ENCODE measurements at regions not wholly inside any gene's neighbourhood (a gene's known extent, or its start where the extent isn't known, plus 50 kb on each side); places are given as distances from the start of the nearest gene placed in this dataset.

DNA sequence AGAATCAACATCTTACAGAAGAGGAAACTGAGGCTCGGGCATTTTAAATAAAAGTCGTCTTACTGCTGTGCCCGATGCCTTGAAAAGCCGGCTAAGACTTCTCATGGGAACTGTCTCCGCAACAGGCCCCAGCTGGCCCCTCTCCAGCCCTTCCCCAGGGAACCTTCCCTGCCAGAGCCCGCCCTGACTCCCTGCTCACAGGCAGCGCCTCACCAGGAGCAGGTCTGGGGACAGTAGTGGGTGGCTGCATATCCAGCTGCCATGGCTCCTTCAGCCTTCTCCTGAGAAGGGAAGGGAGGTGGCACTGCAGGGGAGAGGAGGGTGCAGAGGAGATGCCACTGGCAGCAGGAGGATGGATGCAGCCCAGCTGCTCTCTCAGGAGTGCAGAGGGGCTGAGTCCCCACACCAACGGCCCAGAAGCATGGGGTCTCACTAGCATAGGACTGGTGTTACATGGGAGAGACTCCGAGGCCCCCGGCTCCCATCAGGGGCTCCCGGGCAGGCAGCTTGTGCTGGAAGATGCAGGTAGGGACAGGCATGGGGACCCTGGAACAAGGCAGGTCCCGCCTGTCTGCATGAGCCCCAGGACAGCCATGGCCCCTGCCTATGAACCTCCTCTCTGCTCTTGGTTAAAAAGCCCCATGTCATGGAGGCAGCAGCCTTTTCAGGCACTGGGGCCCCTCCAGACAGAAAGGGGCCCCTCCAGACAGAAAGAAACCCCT is 216.4 kb upstream of the SGCG start:
- TF ChIP-seq, protein P1, sequence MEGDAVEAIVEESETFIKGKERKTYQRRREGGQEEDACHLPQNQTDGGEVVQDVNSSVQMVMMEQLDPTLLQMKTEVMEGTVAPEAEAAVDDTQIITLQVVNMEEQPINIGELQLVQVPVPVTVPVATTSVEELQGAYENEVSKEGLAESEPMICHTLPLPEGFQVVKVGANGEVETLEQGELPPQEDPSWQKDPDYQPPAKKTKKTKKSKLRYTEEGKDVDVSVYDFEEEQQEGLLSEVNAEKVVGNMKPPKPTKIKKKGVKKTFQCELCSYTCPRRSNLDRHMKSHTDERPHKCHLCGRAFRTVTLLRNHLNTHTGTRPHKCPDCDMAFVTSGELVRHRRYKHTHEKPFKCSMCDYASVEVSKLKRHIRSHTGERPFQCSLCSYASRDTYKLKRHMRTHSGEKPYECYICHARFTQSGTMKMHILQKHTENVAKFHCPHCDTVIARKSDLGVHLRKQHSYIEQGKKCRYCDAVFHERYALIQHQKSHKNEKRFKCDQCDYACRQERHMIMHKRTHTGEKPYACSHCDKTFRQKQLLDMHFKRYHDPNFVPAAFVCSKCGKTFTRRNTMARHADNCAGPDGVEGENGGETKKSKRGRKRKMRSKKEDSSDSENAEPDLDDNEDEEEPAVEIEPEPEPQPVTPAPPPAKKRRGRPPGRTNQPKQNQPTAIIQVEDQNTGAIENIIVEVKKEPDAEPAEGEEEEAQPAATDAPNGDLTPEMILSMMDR (IDR thresholded peaks at IDR 0.05; ENCODE audit: insufficient read depth, low read depth, low read length): no peak
- TF ChIP-seq EZH2 (IDR thresholded peaks at IDR 0.05; ENCODE audit: insufficient read depth, low read length): no peak
